Caco-2 (cell line): ENCODE measurements at regions not wholly inside any gene's neighbourhood (a gene's known extent, or its start where the extent isn't known, plus 50 kb on each side); places are given as distances from the start of the nearest gene placed in this dataset.

Source experiments
- BruUV-seq: library from RNA; stranded (reverse); fragments of 400-500 nt; replicated peaks from 2 replicates; lab custom pipeline; 2021; lab: Mats Ljungman, UMichigan
- CTCF ChIA-PET: fragments of 300-600 bp; sonication (Branson Sonifier 250); formaldehyde crosslinking; loops from one replicate; lab custom pipeline; 2022; ENCODE audit warnings: antibody characterized with exemption; lab: Charles Lee
- POLR2A ChIA-PET: fragments of 300-600 bp; sonication (Branson Sonifier 250); formaldehyde crosslinking; loops from one replicate; lab custom pipeline; 2022; ENCODE audit warnings: antibody characterized with exemption; lab: Charles Lee
- DNase-seq, 2 experiments: peaks; one replicate each; pipeline versions ENCODE4 v3.0.0 to v3.0.0-alpha.2; 2020 to 2022
- H3K27me3 ChIP-seq: replicated peaks from 2 replicates; pipeline ENCODE4 v1.6.0; 2011; ENCODE audit warnings: low read length; ENCODE audit not compliant: control insufficient read depth, insufficient read depth
- H3K36me3 ChIP-seq: 2 replicates; pipeline ENCODE4 v1.5.1; 2011; ENCODE audit warnings: low read length; ENCODE audit not compliant: control insufficient read depth, insufficient read depth
- H3K4me1 ChIP-seq: fragments of 250-450 bp; sonication (Bioruptor Pico); 2 replicates; pipeline ENCODE4 v1.5.1; 2020; ENCODE audit warnings: mild to moderate bottlenecking
- H3K4me3 ChIP-seq: 2 replicates; pipeline ENCODE4 v1.5.1; 2011; ENCODE audit warnings: low read depth, mild to moderate bottlenecking, control low read depth, low read length
- H3K9me3 ChIP-seq: fragments of 250-450 bp; sonication (Bioruptor Pico); 2 replicates; pipeline ENCODE4 v1.5.1; 2020; ENCODE audit warnings: mild to moderate bottlenecking, moderate library complexity
- H3K27ac Mint-ChIP-seq: one replicate; pipeline ENCODE4 v1.8.0; 2022; ENCODE audit warnings: mixed read lengths; ENCODE audit not compliant: unreplicated experiment
- H3K27me3 Mint-ChIP-seq: one replicate; pipeline ENCODE4 v1.8.0; 2022; ENCODE audit warnings: mixed read lengths; ENCODE audit not compliant: insufficient read depth, unreplicated experiment
- H3K36me3 Mint-ChIP-seq: one replicate; pipeline ENCODE4 v1.8.0; 2022; ENCODE audit warnings: mild to moderate bottlenecking, mixed read lengths; ENCODE audit not compliant: insufficient read depth, unreplicated experiment
- H3K4me1 Mint-ChIP-seq: one replicate; pipeline ENCODE4 v1.8.0; 2022; ENCODE audit warnings: low read depth, mixed read lengths; ENCODE audit not compliant: unreplicated experiment
- H3K4me3 Mint-ChIP-seq: one replicate; pipeline ENCODE4 v1.8.0; 2022; ENCODE audit warnings: mild to moderate bottlenecking, moderate library complexity, mixed read lengths; ENCODE audit not compliant: unreplicated experiment
- H3K9me3 Mint-ChIP-seq: one replicate; pipeline ENCODE4 v1.8.0; 2022; ENCODE audit warnings: mixed read lengths; ENCODE audit not compliant: unreplicated experiment
- intact Hi-C: fragments of 100-400 bp; cut with micrococcal nuclease; formaldehyde crosslinking; loops from one replicate; pipeline ENCODE4 v1.10.0; 2022; ENCODE audit not compliant: unreplicated experiment
- TF ChIP-seq, protein P1 (sequence below), 2 experiments: fragments of 200-600 bp in 1 of 2; IDR thresholded peaks; 1 replicate in 1 of 2; 2 replicates in 1 of 2; pipeline versions ENCODE4 v1.5.1 to v1.8.0; 2011 to 2022; ENCODE audit warnings: antibody characterized with exemption in 1 of 2, control low read depth in 1 of 2, inconsistent platforms in 1 of 2, low read depth in 1 of 2, low read length in 1 of 2, mild to moderate bottlenecking in 1 of 2, moderate library complexity in 1 of 2; ENCODE audit not compliant: insufficient read depth in 1 of 2, severe bottlenecking in 1 of 2, unreplicated experiment in 1 of 2

- Mint-ChIP-seq H3K27ac (no peak overlapping the region), H3K36me3 (no peaks in the 10 kb centered on the region), H3K9me3 (peaks cover 13% of the 10 kb centered on the region), H3K27me3 (no peaks in the 10 kb centered on the region), H3K4me1 (no peaks in the 10 kb centered on the region), H3K4me3 (no peak overlapping the region)
- H3K9me3 ChIP-seq = 0 out of 2 replicates have a peak, but pooled peaks cover 2% of the 10 kb centered on the region
- no peak for DNase-seq
- ChIA-PET POLR2A (no interaction called here), CTCF (no interaction called here)
- no peaks in the 10 kb centered on the region for H3K36me3 ChIP-seq
- H3K4me1 ChIP-seq = no peaks in the 10 kb centered on the region
- BruUV-seq = no TSS peak
- TF ChIP-seq, protein P1, sequence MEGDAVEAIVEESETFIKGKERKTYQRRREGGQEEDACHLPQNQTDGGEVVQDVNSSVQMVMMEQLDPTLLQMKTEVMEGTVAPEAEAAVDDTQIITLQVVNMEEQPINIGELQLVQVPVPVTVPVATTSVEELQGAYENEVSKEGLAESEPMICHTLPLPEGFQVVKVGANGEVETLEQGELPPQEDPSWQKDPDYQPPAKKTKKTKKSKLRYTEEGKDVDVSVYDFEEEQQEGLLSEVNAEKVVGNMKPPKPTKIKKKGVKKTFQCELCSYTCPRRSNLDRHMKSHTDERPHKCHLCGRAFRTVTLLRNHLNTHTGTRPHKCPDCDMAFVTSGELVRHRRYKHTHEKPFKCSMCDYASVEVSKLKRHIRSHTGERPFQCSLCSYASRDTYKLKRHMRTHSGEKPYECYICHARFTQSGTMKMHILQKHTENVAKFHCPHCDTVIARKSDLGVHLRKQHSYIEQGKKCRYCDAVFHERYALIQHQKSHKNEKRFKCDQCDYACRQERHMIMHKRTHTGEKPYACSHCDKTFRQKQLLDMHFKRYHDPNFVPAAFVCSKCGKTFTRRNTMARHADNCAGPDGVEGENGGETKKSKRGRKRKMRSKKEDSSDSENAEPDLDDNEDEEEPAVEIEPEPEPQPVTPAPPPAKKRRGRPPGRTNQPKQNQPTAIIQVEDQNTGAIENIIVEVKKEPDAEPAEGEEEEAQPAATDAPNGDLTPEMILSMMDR (IDR thresholded peaks at IDR 0.05; ENCODE audit: insufficient read depth in 1 of 2, low read depth in 1 of 2, low read length in 1 of 2, severe bottlenecking in 1 of 2, unreplicated experiment in 1 of 2) = no peak
- intact Hi-C loops = no loop called here
- no peak overlapping the region for H3K4me3 ChIP-seq
- no peaks in the 10 kb centered on the region for H3K27me3 ChIP-seq
These were observed 315.5 kb downstream of the RMST start for GRCh38 chr12:97778111-97778510.

- no peaks in the 10 kb centered on the region for H3K4me1 ChIP-seq
- intact Hi-C loops = no loop called here
- DNase-seq = no peak
- BruUV-seq = no TSS peak
- ChIA-PET POLR2A (no interaction called here), CTCF (no interaction called here)
- Mint-ChIP-seq H3K36me3 (no peaks in the 10 kb centered on the region), H3K9me3 (peaks cover 13% of the 10 kb centered on the region), H3K4me1 (no peaks in the 10 kb centered on the region), H3K27me3 (no peaks in the 10 kb centered on the region), H3K4me3 (no peak overlapping the region), H3K27ac (no peak overlapping the region)
- 0 out of 2 replicates have a peak, but pooled peaks cover 2% of the 10 kb centered on the region for H3K9me3 ChIP-seq
- TF ChIP-seq, protein P1 (IDR thresholded peaks at IDR 0.05; ENCODE audit: insufficient read depth in 1 of 2, low read depth in 1 of 2, low read length in 1 of 2, severe bottlenecking in 1 of 2, unreplicated experiment in 1 of 2) = no peak
- H3K27me3 ChIP-seq = no peaks in the 10 kb centered on the region
- no peak overlapping the region for H3K4me3 ChIP-seq
- H3K36me3 ChIP-seq = no peaks in the 10 kb centered on the region
These were observed 318.7 kb downstream of the RMST start for GRCh38 chr12:97781342-97781741.

DNA sequence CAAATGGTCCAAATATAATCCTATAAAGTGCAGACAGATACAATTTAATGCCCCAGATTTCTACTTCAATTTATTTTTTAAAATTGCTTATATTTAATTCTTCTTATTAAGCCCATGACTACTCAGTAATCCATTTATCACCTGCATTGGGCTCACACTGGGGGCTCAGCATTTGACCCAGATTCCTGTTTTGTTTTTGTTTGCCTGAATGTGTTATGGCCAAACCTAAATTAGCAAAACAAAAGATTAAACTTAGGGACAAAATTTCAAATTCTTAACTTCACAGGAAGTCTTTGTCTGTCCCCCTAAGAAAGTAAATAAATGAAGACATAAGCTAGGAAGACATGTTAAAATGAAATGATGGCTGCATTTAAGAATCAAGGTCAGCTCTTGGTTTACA, 322.3 kb downstream of the RMST start:
- DNase-seq = no peak
- Histone ChIP-seq H3K9me3 (no peaks in the 10 kb centered on the region), H3K4me1 (no peaks in the 10 kb centered on the region), H3K4me3 (no peak overlapping the region), H3K36me3 (no peaks in the 10 kb centered on the region), H3K27me3 (no peaks in the 10 kb centered on the region)
- Mint-ChIP-seq H3K4me3 (no peak overlapping the region), H3K27ac (no peak overlapping the region), H3K27me3 (no peaks in the 10 kb centered on the region), H3K36me3 (no peaks in the 10 kb centered on the region), H3K4me1 (no peaks in the 10 kb centered on the region), H3K9me3 (no peaks in the 10 kb centered on the region)
- TF ChIP-seq, protein P1 (IDR thresholded peaks at IDR 0.05; ENCODE audit: insufficient read depth in 1 of 2, low read depth in 1 of 2, low read length in 1 of 2, severe bottlenecking in 1 of 2, unreplicated experiment in 1 of 2) = no peak
- CTCF ChIA-PET = no interaction called here
- POLR2A ChIA-PET = no interaction called here
- intact Hi-C loops = no loop called here
- no TSS peak for BruUV-seq
